Liver (tissue), 8 donors: ENCODE measurements at regions not wholly inside any gene's neighbourhood (a gene's known extent, or its start where the extent isn't known, plus 50 kb on each side); places are given as distances from the start of the nearest gene placed in this dataset.

Experiments
- DNase-seq: peaks from one replicate; pipeline ENCODE4 v3.0.0-alpha.2; 2017; ENCODE audit warnings: low spot score
- H3K27ac ChIP-seq, 2 donors: one replicate each; pipeline ENCODE4 v1.7.0; 2013; ENCODE audit warnings: inconsistent platforms in 2 of 2, low read length in 2 of 2, control low read depth in 1 of 2, low read depth in 1 of 2, mild to moderate bottlenecking in 1 of 2
- H3K27me3 ChIP-seq, 4 donors: one replicate each; pipeline versions ENCODE4 v1.6.1 to v1.7.0; 2013; ENCODE audit warnings: low read length in 3 of 4, inconsistent platforms in 1 of 4, mild to moderate bottlenecking in 1 of 4, moderate library complexity in 1 of 4; ENCODE audit not compliant: control insufficient read depth in 4 of 4, insufficient read depth in 4 of 4
- H3K36me3 ChIP-seq, 4 donors: one replicate each; pipeline versions ENCODE4 v1.6.1 to v1.7.0; 2013; ENCODE audit warnings: low read length in 3 of 4, mild to moderate bottlenecking in 3 of 4, low read depth in 1 of 4, moderate library complexity in 1 of 4; ENCODE audit not compliant: control insufficient read depth in 4 of 4, insufficient read depth in 3 of 4
- H3K4me1 ChIP-seq, 4 donors: one replicate each; pipeline versions ENCODE4 v1.6.1 to v1.7.0; 2013; ENCODE audit warnings: low read length in 3 of 4, mild to moderate bottlenecking in 3 of 4, moderate library complexity in 1 of 4; ENCODE audit not compliant: control insufficient read depth in 4 of 4, insufficient read depth in 4 of 4
- H3K4me3 ChIP-seq, 3 donors: one replicate each; pipeline versions ENCODE4 v1.6.1 to v1.7.0; 2013; ENCODE audit warnings: low read length in 3 of 3, control low read depth in 1 of 3, low read depth in 1 of 3, mild to moderate bottlenecking in 1 of 3
- H3K9ac ChIP-seq, 2 donors: one replicate each; pipeline ENCODE4 v1.7.0; 2013; ENCODE audit warnings: low read length in 2 of 2, mild to moderate bottlenecking in 2 of 2, moderate library complexity in 2 of 2, control low read depth in 1 of 2, low read depth in 1 of 2
- H3K9me3 ChIP-seq, 4 donors: one replicate each; pipeline versions ENCODE4 v1.6.1 to v1.7.0; 2013; ENCODE audit warnings: low read length in 3 of 4; ENCODE audit not compliant: control insufficient read depth in 4 of 4
- EGR1 ChIP-seq, 2 donors: IDR thresholded peaks; 2 replicates each; pipeline ENCODE4 v1.6.1; 2016 to 2018; ENCODE audit warnings: antibody characterized with exemption in 2 of 2, low read depth in 2 of 2
- FOXA1 ChIP-seq: IDR thresholded peaks from 2 replicates; pipeline ENCODE4 v1.6.1; 2016; ENCODE audit warnings: antibody characterized with exemption
- FOXA2 ChIP-seq: IDR thresholded peaks from 2 replicates; pipeline ENCODE4 v1.6.1; 2016; ENCODE audit warnings: antibody characterized with exemption
- GABPA ChIP-seq, 2 donors: IDR thresholded peaks in 1 of 2; conservative IDR thresholded peaks in 1 of 2; 2 replicates each; pipeline ENCODE4 v1.6.1; 2016; ENCODE audit warnings: antibody characterized with exemption in 2 of 2, mild to moderate bottlenecking in 1 of 2, moderate library complexity in 1 of 2
- HNF4A ChIP-seq, 2 donors: conservative IDR thresholded peaks; 2 replicates each; pipeline ENCODE4 v1.6.1; 2016; ENCODE audit warnings: antibody characterized with exemption in 2 of 2, mild to moderate bottlenecking in 2 of 2
- HNF4G ChIP-seq: IDR thresholded peaks from 2 replicates; pipeline ENCODE4 v1.6.1; 2016; ENCODE audit warnings: antibody characterized with exemption
- JUND ChIP-seq, 2 donors: IDR thresholded peaks; 2 replicates each; pipeline ENCODE4 v1.6.1; 2016; ENCODE audit warnings: antibody characterized with exemption in 2 of 2
- NR2F2 ChIP-seq: IDR thresholded peaks from 2 replicates; pipeline ENCODE4 v1.6.1; 2016; ENCODE audit warnings: antibody characterized with exemption
- RAD21 ChIP-seq, 2 donors: IDR thresholded peaks; 2 replicates each; pipeline ENCODE4 v1.6.1; 2016; ENCODE audit warnings: antibody characterized with exemption in 2 of 2, mild to moderate bottlenecking in 2 of 2
- RXRA ChIP-seq, 2 donors: IDR thresholded peaks; 2 replicates each; pipeline ENCODE4 v1.6.1; 2017 to 2018; ENCODE audit warnings: antibody characterized with exemption in 2 of 2, mild to moderate bottlenecking in 1 of 2
- SP1 ChIP-seq: IDR thresholded peaks from 2 replicates; pipeline ENCODE4 v1.6.1; 2018; ENCODE audit warnings: antibody characterized with exemption, mild to moderate bottlenecking
- TAF1 ChIP-seq: conservative IDR thresholded peaks from 2 replicates; pipeline ENCODE4 v1.6.1; 2016; ENCODE audit warnings: antibody characterized with exemption, mild to moderate bottlenecking
- YY1 ChIP-seq: IDR thresholded peaks from 2 replicates; pipeline ENCODE4 v1.6.1; 2016; ENCODE audit warnings: antibody characterized with exemption, mild to moderate bottlenecking
- WGBS: extraction: QIAGEN DNeasy Blood & Tissue Kit; methylation state at CpG from one replicate; pipeline ENCODE4 v1.1.7; 2013; 5-methylcytosine and 5-hydroxymethylcytosine counted together
- TF ChIP-seq, protein P1 (sequence below): IDR thresholded peaks from 2 replicates; pipeline ENCODE4 v1.6.1; 2016; ENCODE audit warnings: antibody characterized with exemption
- TF ChIP-seq, protein P2 (sequence below): IDR thresholded peaks from 2 replicates; pipeline ENCODE4 v1.6.1; 2016; ENCODE audit warnings: antibody characterized with exemption
- TF ChIP-seq, protein P3 (sequence below): IDR thresholded peaks from 2 replicates; pipeline ENCODE4 v1.6.1; 2016; ENCODE audit warnings: antibody characterized with exemption, mild to moderate bottlenecking
- TF ChIP-seq, protein P4 (sequence below): IDR thresholded peaks from 2 replicates; pipeline ENCODE4 v1.6.1; 2016; ENCODE audit warnings: antibody characterized with exemption
- TF ChIP-seq, protein P5 (sequence below): fragments of 150-350 bp; IDR thresholded peaks from 2 replicates; pipeline ENCODE4 v1.5.1; 2017; ENCODE audit warnings: improper control_type of control experiment, low read depth, low read length; ENCODE audit not compliant: missing input control
- donor health status: healthy.
- donor health status: healthy.
- donor health status: healthy.
- donor health status: healthy.
- donor health status: healthy.

DNA sequence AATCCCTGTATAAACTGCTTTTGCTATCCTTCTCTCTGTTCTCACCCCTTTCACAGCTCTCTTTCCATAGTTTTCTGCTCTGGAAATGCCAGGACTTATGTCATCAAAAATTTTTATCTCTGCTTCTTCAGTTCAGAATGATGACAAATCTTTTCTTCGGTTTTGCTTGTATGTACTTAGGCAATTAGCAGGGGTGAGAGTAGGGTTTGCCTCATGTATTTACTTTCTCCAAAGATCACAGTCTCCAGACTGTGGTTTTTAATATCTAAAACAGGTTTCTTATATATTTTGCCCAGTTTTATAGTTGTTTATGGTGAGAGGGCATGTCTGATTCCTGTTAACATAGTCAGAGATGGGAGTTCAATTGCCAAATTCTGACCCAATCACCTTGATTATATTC is 235.4 kb upstream of the LYPLAL1 start:
- H3K9me3 ChIP-seq, result peaks cover 0 to 1% (median 0%) of the 10 kb centered on the region in 4 donors
- TF ChIP-seq GABPA (IDR thresholded peaks at IDR 0.05 in 1 of 2, conservative IDR thresholded peaks at IDR 0.05 in 1 of 2) (no peak), SP1 (no peak), RAD21 (IDR thresholded peaks at IDR 0.05) (no peak), FOXA2 (no peak), RXRA (IDR thresholded peaks at IDR 0.05) (no peak), NR2F2 (no peak), JUND (IDR thresholded peaks at IDR 0.05) (no peak), TAF1 (no peak), YY1 (no peak), EGR1 (IDR thresholded peaks at IDR 0.05; ENCODE audit: low read depth in 2 of 2) (no peak), HNF4G (no peak), HNF4A (conservative IDR thresholded peaks at IDR 0.05) (no peak)
- TF ChIP-seq, protein P1, sequence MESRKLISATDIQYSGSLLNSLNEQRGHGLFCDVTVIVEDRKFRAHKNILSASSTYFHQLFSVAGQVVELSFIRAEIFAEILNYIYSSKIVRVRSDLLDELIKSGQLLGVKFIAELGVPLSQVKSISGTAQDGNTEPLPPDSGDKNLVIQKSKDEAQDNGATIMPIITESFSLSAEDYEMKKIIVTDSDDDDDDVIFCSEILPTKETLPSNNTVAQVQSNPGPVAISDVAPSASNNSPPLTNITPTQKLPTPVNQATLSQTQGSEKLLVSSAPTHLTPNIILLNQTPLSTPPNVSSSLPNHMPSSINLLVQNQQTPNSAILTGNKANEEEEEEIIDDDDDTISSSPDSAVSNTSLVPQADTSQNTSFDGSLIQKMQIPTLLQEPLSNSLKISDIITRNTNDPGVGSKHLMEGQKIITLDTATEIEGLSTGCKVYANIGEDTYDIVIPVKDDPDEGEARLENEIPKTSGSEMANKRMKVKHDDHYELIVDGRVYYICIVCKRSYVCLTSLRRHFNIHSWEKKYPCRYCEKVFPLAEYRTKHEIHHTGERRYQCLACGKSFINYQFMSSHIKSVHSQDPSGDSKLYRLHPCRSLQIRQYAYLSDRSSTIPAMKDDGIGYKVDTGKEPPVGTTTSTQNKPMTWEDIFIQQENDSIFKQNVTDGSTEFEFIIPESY, result no peak
- TF ChIP-seq, protein P2, sequence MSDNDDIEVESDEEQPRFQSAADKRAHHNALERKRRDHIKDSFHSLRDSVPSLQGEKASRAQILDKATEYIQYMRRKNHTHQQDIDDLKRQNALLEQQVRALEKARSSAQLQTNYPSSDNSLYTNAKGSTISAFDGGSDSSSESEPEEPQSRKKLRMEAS, result no peak
- TF ChIP-seq, protein P3, sequence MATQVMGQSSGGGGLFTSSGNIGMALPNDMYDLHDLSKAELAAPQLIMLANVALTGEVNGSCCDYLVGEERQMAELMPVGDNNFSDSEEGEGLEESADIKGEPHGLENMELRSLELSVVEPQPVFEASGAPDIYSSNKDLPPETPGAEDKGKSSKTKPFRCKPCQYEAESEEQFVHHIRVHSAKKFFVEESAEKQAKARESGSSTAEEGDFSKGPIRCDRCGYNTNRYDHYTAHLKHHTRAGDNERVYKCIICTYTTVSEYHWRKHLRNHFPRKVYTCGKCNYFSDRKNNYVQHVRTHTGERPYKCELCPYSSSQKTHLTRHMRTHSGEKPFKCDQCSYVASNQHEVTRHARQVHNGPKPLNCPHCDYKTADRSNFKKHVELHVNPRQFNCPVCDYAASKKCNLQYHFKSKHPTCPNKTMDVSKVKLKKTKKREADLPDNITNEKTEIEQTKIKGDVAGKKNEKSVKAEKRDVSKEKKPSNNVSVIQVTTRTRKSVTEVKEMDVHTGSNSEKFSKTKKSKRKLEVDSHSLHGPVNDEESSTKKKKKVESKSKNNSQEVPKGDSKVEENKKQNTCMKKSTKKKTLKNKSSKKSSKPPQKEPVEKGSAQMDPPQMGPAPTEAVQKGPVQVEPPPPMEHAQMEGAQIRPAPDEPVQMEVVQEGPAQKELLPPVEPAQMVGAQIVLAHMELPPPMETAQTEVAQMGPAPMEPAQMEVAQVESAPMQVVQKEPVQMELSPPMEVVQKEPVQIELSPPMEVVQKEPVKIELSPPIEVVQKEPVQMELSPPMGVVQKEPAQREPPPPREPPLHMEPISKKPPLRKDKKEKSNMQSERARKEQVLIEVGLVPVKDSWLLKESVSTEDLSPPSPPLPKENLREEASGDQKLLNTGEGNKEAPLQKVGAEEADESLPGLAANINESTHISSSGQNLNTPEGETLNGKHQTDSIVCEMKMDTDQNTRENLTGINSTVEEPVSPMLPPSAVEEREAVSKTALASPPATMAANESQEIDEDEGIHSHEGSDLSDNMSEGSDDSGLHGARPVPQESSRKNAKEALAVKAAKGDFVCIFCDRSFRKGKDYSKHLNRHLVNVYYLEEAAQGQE, result no peak
- TF ChIP-seq, protein P4, sequence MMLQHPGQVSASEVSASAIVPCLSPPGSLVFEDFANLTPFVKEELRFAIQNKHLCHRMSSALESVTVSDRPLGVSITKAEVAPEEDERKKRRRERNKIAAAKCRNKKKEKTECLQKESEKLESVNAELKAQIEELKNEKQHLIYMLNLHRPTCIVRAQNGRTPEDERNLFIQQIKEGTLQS, result no peak
- TF ChIP-seq, protein P5, sequence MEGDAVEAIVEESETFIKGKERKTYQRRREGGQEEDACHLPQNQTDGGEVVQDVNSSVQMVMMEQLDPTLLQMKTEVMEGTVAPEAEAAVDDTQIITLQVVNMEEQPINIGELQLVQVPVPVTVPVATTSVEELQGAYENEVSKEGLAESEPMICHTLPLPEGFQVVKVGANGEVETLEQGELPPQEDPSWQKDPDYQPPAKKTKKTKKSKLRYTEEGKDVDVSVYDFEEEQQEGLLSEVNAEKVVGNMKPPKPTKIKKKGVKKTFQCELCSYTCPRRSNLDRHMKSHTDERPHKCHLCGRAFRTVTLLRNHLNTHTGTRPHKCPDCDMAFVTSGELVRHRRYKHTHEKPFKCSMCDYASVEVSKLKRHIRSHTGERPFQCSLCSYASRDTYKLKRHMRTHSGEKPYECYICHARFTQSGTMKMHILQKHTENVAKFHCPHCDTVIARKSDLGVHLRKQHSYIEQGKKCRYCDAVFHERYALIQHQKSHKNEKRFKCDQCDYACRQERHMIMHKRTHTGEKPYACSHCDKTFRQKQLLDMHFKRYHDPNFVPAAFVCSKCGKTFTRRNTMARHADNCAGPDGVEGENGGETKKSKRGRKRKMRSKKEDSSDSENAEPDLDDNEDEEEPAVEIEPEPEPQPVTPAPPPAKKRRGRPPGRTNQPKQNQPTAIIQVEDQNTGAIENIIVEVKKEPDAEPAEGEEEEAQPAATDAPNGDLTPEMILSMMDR, result no peak
- no peak overlapping the region for H3K9ac ChIP-seq
- no peak overlapping the region for H3K4me3 ChIP-seq
- WGBS, result 0% methylated on average over 1 of the region's 1 CpG
- H3K36me3 ChIP-seq, result no peaks in the 10 kb centered on the region
- no peak for DNase-seq
- no peaks in the 10 kb centered on the region for H3K4me1 ChIP-seq
- no peak overlapping the region for H3K27ac ChIP-seq
- peaks cover 0 to 2% (median 0%) of the 10 kb centered on the region in 4 donors for H3K27me3 ChIP-seq

DNA sequence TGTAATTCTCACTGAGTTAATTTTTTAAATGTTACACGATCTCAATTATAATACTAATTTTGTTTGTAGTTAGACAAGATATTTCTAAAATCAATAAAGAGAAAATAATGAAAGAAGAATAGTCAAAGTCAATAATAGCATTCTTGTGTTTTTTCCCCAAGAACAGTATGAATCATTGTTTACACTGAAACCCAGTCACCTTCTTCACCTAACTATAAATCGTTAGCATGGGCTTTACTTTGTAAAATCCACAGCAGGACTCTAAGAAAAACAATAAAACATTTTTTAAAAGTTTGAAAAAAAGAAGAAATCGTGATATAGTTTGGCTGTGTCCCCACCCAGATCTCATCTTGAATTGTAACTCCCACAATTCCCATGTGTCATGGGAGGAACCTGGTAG is 234.6 kb upstream of the LYPLAL1 start:
- 67% methylated on average over 3 of the region's 3 CpGs for WGBS
- no peak overlapping the region for H3K9ac ChIP-seq
- peaks cover 0 to 2% (median 0%) of the 10 kb centered on the region in 4 donors for H3K27me3 ChIP-seq
- no peaks in the 10 kb centered on the region for H3K4me1 ChIP-seq
- no peak overlapping the region for H3K27ac ChIP-seq
- peaks cover 0 to 1% (median 0%) of the 10 kb centered on the region in 4 donors for H3K9me3 ChIP-seq
- no peak overlapping the region for H3K4me3 ChIP-seq
- DNase-seq, result no peak
- no peaks in the 10 kb centered on the region for H3K36me3 ChIP-seq
- no peak for TF ChIP-seq JUND (IDR thresholded peaks at IDR 0.05)
- no peak for TF ChIP-seq RAD21 (IDR thresholded peaks at IDR 0.05)
- TF ChIP-seq RXRA (IDR thresholded peaks at IDR 0.05), result no peak
- no peak for TF ChIP-seq HNF4G
- TF ChIP-seq FOXA2, result no peak
- no peak for TF ChIP-seq GABPA (IDR thresholded peaks at IDR 0.05 in 1 of 2, conservative IDR thresholded peaks at IDR 0.05 in 1 of 2)
- TF ChIP-seq, protein P3, result no peak
- no peak for TF ChIP-seq SP1
- TF ChIP-seq NR2F2, result no peak
- TF ChIP-seq, protein P5, result no peak
- TF ChIP-seq FOXA1, result no peak
- TF ChIP-seq, protein P4, result no peak
